ENCODE measurements at regions not wholly inside any gene's neighbourhood (a gene's known extent, or its start where the extent isn't known, plus 50 kb on each side); places are given as distances from the start of the nearest gene placed in this dataset.
A peak's percentile ranks its signal among the peaks of the same experiment; 100 is the strongest.

GRCh38 chr10:78891741-78892140 is 177.0 kb upstream of the ZMIZ1 start:
- Histone ChIP-seq H3K4me2 (ENCODE audit: extremely low read depth, insufficient read depth, low read length) (no peak overlapping the region), H3K9me3 (ENCODE audit: control insufficient read depth, insufficient read depth, low read depth, low read length) (no peaks in the 10 kb centered on the region), H3K9ac (ENCODE audit: insufficient read depth, low read length) (no peak overlapping the region), H3K36me3 (ENCODE audit: control insufficient read depth, insufficient read depth, low read length) (no peaks in the 10 kb centered on the region), H3K79me2 (ENCODE audit: control insufficient read depth, insufficient read depth, low read length) (no peaks in the 10 kb centered on the region), H3K27ac (ENCODE audit: insufficient read depth, low read length) (no peak overlapping the region), H3K4me3 (replicated peaks in 1 of 4; ENCODE audit: control extremely low read depth in 1 of 4, insufficient read depth in 1 of 4, low read depth in 3 of 4, low read length in 4 of 4) (no peak overlapping the region), H2AFZ (ENCODE audit: low read length) (no peak overlapping the region), H4K20me1 (ENCODE audit: control insufficient read depth, extremely low read depth, insufficient read depth, low read length) (no peaks in the 10 kb centered on the region), H3K4me1 (ENCODE audit: control insufficient read depth, extremely low read depth, insufficient read depth, low read length) (no peaks in the 10 kb centered on the region), H3K27me3 (ENCODE audit: control insufficient read depth, insufficient read depth, low read length) (peaks cover 20% of the 10 kb centered on the region)
- DNase-seq (ENCODE audit: low read depth in 2 of 2) = no peak
- TF ChIP-seq EZH2 (IDR thresholded peaks at IDR 0.05; ENCODE audit: low read length, missing control alignments) (no peak), CTCF (conservative IDR thresholded peaks at IDR 0.05 in 1 of 2, IDR thresholded peaks at IDR 0.05 in 1 of 2; ENCODE audit: low read depth in 1 of 2, low read length in 2 of 2) (no peak)

GRCh38 chr10:78892338-78893176 is 176.2 kb upstream of the ZMIZ1 start:
- no peak overlapping the region for H3K4me3 ChIP-seq (replicated peaks in 1 of 4; ENCODE audit: control extremely low read depth in 1 of 4, insufficient read depth in 1 of 4, low read depth in 3 of 4, low read length in 4 of 4)
- no peaks in the 10 kb centered on the region for H3K9me3 ChIP-seq (ENCODE audit: control insufficient read depth, insufficient read depth, low read depth, low read length)
- H3K79me2 ChIP-seq (ENCODE audit: control insufficient read depth, insufficient read depth, low read length) = no peaks in the 10 kb centered on the region
- no peak overlapping the region for H3K27ac ChIP-seq (ENCODE audit: insufficient read depth, low read length)
- H3K9ac ChIP-seq (ENCODE audit: insufficient read depth, low read length) = no peak overlapping the region
- H2AFZ ChIP-seq (ENCODE audit: low read length) = no peak overlapping the region
- H3K27me3 ChIP-seq (ENCODE audit: control insufficient read depth, insufficient read depth, low read length) = peaks cover 20% of the 10 kb centered on the region
- H3K36me3 ChIP-seq (ENCODE audit: control insufficient read depth, insufficient read depth, low read length) = no peaks in the 10 kb centered on the region
- TF ChIP-seq EZH2 (IDR thresholded peaks at IDR 0.05; ENCODE audit: low read length, missing control alignments) (no peak), CTCF (conservative IDR thresholded peaks at IDR 0.05 in 1 of 2, IDR thresholded peaks at IDR 0.05 in 1 of 2; ENCODE audit: low read depth in 1 of 2, low read length in 2 of 2) (no peak)
- no peaks in the 10 kb centered on the region for H3K4me1 ChIP-seq (ENCODE audit: control insufficient read depth, extremely low read depth, insufficient read depth, low read length)
- no peaks in the 10 kb centered on the region for H4K20me1 ChIP-seq (ENCODE audit: control insufficient read depth, extremely low read depth, insufficient read depth, low read length)
- H3K4me2 ChIP-seq (ENCODE audit: extremely low read depth, insufficient read depth, low read length) = no peak overlapping the region
- DNase-seq (ENCODE audit: low read depth in 2 of 2) = peak in 1 of 2 donors; percentile 8

GRCh38 chr10:78893217-78893616 is 175.5 kb upstream of the ZMIZ1 start:
- peaks cover 20% of the 10 kb centered on the region for H3K27me3 ChIP-seq (ENCODE audit: control insufficient read depth, insufficient read depth, low read length)

More at GRCh38 chr10:78893217-78893616, 175.5 kb upstream of the ZMIZ1 start:
- no peaks in the 10 kb centered on the region for H4K20me1 ChIP-seq (ENCODE audit: control insufficient read depth, extremely low read depth, insufficient read depth, low read length)
- TF ChIP-seq EZH2 (IDR thresholded peaks at IDR 0.05; ENCODE audit: low read length, missing control alignments) = no peak
- H3K9ac ChIP-seq (ENCODE audit: insufficient read depth, low read length) = no peak overlapping the region
- no peaks in the 10 kb centered on the region for H3K9me3 ChIP-seq (ENCODE audit: control insufficient read depth, insufficient read depth, low read depth, low read length)
- no peak overlapping the region for H3K27ac ChIP-seq (ENCODE audit: insufficient read depth, low read length)
- no peak overlapping the region for H3K4me3 ChIP-seq (replicated peaks in 1 of 4; ENCODE audit: control extremely low read depth in 1 of 4, insufficient read depth in 1 of 4, low read depth in 3 of 4, low read length in 4 of 4)
- H3K36me3 ChIP-seq (ENCODE audit: control insufficient read depth, insufficient read depth, low read length) = no peaks in the 10 kb centered on the region
- H3K4me2 ChIP-seq (ENCODE audit: extremely low read depth, insufficient read depth, low read length) = no peak overlapping the region
- no peak for DNase-seq (ENCODE audit: low read depth in 2 of 2)
- no peaks in the 10 kb centered on the region for H3K4me1 ChIP-seq (ENCODE audit: control insufficient read depth, extremely low read depth, insufficient read depth, low read length)
- H2AFZ ChIP-seq (ENCODE audit: low read length) = no peak overlapping the region
- H3K79me2 ChIP-seq (ENCODE audit: control insufficient read depth, insufficient read depth, low read length) = no peaks in the 10 kb centered on the region
